ENCODE measurements at regions not wholly inside any gene's neighbourhood (a gene's known extent, or its start where the extent isn't known, plus 50 kb on each side); places are given as distances from the start of the nearest gene placed in this dataset.

- no peak for TF ChIP-seq CTCF (IDR thresholded peaks at IDR 0.05; ENCODE audit: low read depth, low read length)
- DNase-seq (ENCODE audit: extremely low read depth, low read depth): no peak
These were observed 244.2 kb upstream of the CCDC196 start for GRCh38 chr14:66242001-66242400.

GRCh38 chr14:66244834-66245233 is 241.3 kb upstream of the CCDC196 start:
- no peak for DNase-seq (ENCODE audit: extremely low read depth, low read depth)
- TF ChIP-seq CTCF (IDR thresholded peaks at IDR 0.05; ENCODE audit: low read depth, low read length): no peak

GRCh38 chr14:66247662-66248193 is 238.4 kb upstream of the CCDC196 start:
- TF ChIP-seq CTCF (IDR thresholded peaks at IDR 0.05; ENCODE audit: low read depth, low read length): no peak
- DNase-seq (ENCODE audit: extremely low read depth, low read depth): no peak

- no peak for TF ChIP-seq CTCF (IDR thresholded peaks at IDR 0.05; ENCODE audit: low read depth, low read length)
- DNase-seq (ENCODE audit: extremely low read depth, low read depth): no peak
These were observed 237.9 kb upstream of the CCDC196 start for GRCh38 chr14:66248256-66248655.

DNA sequence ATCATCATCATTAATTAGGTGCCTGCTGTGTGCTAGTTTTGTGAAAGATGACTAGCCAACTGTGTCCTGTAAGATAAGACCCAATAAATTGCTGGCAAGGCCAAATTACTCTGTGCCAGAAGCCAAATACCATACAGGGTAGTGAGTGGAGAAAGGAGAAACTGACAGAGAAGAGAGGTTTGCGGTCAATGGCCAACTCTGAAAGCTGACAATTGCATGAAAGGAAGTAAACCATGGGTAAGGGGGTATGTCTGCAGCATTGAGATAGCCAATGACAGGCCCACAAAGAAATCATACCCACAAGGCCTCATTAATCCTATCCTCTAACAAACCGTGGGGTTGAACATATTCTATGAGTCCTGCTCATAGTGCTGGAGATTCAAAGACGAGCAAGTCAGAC is 236.6 kb upstream of the CCDC196 start:
- TF ChIP-seq CTCF (IDR thresholded peaks at IDR 0.05; ENCODE audit: low read depth, low read length): no peak
- no peak for DNase-seq (ENCODE audit: extremely low read depth, low read depth)

GRCh38 chr14:66254038-66254437 is 232.1 kb upstream of the CCDC196 start:
- TF ChIP-seq CTCF (IDR thresholded peaks at IDR 0.05; ENCODE audit: low read depth, low read length): no peak

DNA sequence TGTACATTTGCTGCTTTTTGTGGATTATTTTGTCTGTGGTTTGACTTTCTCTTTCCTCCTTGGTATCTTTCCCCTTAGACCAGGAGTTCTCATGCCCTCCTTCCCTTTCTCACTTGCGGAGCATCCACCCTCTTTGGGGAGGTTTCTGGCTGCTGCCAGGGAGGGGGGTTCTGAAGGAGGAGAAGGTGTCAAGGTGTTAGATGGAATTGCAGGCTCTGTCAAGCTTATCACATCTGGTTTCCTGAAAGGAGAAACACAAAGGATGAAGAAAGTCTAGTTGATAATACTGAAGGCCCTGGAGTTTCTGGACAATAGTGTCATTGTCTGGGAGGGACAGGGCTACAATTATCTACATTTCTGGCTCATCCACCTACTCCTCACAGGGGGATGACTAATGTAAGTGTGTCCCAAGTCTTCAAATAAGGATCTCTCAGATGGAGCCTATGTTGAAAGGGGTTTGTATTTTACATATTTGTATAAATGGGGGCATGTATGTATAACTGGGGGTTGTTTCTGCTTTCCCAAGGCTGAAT is 217.3 kb upstream of the CCDC196 start:
- TF ChIP-seq CTCF (IDR thresholded peaks at IDR 0.05; ENCODE audit: low read depth, low read length): no peak
- no peak for DNase-seq (ENCODE audit: extremely low read depth, low read depth)

More at GRCh38 chr14:66254038-66254437, 232.1 kb upstream of the CCDC196 start:
- DNase-seq (ENCODE audit: extremely low read depth, low read depth): no peak

Measured in AG09319 (cell line).